ENCODE measurements at regions not wholly inside any gene's neighbourhood (a gene's known extent, or its start where the extent isn't known, plus 50 kb on each side); places are given as distances from the start of the nearest gene placed in this dataset.

DNA sequence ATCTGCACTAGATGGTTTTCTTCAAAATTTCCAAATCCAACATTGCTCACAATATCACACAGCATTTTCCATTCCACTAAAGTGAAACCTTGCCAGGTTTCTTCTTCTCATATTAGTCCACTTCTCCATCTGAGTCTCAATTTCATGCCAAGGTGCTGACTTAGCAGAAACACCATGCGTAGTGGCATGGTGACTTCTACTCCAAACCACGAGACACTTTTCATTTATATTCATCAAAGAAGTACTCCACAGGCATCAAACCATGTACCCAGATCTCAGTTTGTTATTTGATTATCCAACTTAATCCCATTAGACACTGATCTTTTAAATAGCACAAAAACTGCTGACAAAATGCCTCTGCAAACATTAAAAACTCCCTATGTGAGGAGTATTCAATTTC, 233.4 kb upstream of the ITGA1 start:
- TF ChIP-seq, protein P1, sequence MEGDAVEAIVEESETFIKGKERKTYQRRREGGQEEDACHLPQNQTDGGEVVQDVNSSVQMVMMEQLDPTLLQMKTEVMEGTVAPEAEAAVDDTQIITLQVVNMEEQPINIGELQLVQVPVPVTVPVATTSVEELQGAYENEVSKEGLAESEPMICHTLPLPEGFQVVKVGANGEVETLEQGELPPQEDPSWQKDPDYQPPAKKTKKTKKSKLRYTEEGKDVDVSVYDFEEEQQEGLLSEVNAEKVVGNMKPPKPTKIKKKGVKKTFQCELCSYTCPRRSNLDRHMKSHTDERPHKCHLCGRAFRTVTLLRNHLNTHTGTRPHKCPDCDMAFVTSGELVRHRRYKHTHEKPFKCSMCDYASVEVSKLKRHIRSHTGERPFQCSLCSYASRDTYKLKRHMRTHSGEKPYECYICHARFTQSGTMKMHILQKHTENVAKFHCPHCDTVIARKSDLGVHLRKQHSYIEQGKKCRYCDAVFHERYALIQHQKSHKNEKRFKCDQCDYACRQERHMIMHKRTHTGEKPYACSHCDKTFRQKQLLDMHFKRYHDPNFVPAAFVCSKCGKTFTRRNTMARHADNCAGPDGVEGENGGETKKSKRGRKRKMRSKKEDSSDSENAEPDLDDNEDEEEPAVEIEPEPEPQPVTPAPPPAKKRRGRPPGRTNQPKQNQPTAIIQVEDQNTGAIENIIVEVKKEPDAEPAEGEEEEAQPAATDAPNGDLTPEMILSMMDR (IDR thresholded peaks at IDR 0.05; ENCODE audit: low read length) = no peak
- TF ChIP-seq EZH2phosphoT487 (IDR thresholded peaks at IDR 0.05; ENCODE audit: low read length) = no peak
